SW480 (cell line): ENCODE measurements at regions not wholly inside any gene's neighbourhood (a gene's known extent, or its start where the extent isn't known, plus 50 kb on each side); places are given as distances from the start of the nearest gene placed in this dataset.
A peak's percentile ranks its signal among the peaks of the same experiment; 100 is the strongest.

Source experiments
- DNase-seq: peaks from one replicate; pipeline ENCODE4 v3.0.0-alpha.2; 2016; ENCODE audit warnings: low spot score

DNA sequence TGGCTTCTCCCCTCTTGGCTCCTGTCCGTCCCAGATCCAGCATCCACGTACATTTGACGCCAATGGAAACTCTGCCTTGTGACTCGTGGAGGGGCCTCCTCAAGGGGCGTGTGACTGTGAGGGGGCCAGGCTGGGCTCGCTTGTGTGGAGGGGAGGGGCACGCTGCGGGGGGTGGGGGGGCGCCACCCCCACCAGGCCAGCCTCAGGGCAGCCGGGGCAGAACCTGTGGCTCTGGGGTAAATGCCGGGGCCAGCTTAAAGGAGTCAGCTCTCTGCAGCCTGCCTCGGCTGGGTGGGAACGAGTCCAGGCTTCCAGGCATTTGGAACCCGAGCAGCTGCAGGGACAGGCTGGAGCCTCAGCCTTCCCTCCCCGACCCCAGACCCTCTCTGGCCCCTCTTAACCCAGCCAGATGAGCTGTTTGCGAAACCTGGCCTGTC is 94.1 kb downstream of the SIK1 start:
- DNase-seq = no peak

DNA sequence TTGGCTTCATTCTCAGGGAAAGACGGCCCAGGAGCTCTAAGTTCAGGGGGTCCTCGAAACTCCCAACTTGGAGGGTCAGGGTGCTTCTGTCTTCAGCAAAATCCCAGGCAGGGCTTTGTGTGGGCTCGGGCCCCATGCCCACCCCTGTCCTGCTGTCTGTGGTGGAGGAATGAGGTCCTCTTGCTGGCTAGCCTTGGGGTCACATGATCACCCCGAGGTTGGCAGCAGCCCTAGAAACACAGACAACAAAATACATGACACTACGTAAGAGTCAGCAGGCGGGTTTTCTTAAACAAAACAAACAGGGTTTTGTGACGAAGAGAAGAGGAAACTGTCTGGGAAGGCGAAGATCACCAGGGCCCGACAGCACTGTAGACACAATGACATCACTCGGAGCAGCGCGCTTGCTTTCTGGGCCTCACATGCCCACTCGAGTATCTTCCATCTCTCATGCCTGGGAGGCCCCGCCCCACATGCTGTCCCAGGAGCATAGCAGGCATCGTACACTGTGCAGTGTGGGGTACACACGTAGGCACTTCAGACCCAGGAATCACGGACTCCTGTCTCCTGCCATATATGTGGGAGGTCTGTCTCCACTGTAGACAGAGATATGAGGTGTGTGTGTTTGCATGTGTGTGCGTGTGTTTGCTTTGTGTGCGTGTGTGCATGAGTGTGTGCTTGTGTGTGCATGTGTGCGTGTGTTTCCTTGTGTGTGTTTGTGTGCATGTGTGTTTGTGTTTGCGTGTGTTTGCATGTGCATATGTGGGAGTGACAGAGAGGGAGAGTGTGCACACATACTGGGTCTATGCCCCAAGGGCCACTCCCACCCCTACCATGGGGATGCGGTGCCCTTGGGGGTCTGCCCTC is 94.7 kb downstream of the SIK1 start:
- DNase-seq = no peak

DNA sequence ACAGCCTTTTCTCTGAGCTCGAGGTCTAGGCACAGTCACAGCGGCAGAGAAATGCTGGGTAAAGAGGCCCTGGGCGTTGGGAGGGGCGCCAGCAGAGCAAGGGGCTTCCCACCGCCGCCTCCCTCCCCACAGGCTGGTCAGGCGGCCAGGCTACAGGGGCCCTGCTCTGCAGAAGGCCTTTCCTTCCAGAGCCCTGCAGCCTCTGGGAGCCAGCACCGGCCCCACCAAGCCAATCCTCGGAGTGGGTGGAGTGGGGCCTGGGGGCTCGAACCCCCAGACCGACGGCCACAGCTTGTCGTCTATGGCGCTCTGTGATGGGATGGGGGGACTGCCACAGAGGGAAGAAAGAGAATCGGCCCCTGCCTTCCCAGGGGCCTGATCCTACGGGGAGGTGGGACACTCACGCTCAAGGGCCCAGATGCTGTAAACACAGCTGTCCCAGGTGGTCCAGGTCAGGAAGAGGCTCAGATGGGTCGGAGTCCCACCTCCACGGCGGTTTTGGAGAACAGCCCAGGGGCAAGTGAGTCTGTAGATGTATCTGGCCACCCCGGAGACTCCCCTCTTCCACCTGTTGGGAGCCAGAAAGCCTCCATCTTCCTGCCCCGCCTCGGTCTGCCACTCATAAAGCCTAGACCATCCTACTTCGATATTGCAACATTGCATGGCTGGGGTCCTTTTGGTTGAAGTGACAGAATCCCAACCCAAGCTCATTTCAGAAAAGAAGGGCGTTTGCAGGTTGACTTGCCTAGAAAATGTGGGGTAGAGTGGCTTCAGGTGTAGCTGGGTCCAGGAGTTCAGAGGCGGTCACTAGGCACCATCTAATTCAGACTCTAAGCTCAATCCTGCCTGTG is 95.6 kb downstream of the SIK1 start:
- DNase-seq = no peak

DNA sequence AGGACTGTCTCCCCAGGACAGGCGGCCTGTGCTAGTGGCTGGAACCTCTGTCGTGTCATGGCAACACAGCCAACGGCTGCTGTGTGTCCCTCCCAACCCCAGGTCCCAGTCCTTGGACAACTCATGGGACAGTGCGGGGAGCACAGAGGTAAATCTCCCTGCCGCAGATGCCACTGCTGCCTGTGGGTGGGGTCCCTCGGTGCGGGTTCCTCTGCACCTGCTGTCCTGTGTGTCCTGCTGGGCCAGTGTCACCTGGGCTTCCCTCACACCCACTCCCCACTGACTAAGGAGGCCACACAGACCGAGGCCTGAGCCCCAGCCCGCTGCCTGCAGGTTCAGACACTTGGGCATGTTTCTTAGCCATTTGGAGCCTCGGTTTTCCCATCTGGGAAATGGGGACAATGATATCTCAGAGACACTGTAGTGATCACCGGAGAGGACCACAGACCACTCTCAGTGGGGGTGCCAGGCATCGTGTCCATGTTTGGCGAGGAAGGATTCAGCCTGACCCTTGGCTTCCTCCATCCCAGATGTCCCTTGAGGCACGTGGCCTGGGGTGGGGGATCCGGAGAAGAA is 96.5 kb downstream of the SIK1 start:
- no peak for DNase-seq

DNA sequence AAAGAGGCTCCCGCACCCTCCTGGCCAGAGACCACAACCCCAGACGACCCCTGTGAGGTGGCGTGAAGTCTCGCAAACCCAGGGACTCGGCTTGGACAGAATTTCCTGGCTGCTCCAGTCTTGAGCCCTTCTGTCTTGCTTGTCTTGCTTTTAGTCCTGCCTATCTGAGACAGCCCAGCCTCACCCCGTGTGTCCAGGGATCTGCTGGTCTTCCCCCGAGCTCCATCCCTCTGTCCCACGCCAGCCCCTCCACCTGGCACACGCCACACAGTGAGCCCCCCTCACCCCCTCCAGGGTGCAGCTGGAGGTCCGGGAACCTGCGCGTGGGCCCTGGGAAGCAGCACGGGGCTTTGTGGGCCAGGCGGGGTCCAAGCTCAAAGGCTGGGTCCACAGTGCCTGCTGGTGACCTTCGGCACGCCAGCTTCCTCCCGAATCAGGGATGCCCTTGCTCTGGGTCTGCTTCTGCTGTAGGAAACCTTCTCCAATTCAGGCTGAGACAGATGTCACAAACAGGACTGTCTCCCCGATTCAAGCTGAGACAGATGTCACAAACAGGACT is 97.1 kb downstream of the SIK1 start:
- no peak for DNase-seq

DNA sequence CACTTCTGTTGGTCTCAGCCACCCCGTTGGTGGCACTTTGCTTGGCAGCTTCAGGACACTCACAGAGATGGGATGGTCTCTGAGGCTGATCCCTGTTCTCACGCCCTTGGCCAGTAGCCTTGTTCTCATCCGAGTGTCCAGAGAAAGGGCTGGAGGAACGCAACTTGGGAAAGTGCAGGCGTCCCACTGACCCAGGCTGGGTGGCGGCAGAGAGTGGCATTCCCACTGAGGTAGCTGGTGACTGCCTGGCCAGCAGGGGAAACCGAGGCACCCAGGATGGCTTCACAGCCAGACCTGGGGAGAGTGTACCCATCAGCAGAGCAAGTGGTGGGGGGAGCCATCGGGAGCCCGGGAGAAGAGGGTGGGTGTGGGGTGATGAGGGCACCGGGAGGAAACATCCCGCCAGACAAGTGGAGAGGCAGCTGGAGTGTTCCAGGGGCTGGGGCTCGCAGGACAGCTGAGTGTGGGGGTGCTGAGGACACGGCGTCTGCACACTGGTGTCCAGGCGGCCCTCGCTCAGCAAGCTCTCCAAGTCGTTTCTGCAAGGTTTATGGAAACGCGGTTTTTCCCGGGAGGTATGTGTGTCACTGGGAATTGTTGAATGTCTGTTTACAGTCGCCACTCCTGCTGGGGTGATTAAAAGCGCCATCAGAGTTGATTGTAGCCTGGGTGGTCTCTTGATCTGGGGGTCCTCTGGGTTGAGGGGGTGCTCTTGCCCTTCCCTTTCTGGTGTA is 97.8 kb downstream of the SIK1 start:
- no peak for DNase-seq

DNA sequence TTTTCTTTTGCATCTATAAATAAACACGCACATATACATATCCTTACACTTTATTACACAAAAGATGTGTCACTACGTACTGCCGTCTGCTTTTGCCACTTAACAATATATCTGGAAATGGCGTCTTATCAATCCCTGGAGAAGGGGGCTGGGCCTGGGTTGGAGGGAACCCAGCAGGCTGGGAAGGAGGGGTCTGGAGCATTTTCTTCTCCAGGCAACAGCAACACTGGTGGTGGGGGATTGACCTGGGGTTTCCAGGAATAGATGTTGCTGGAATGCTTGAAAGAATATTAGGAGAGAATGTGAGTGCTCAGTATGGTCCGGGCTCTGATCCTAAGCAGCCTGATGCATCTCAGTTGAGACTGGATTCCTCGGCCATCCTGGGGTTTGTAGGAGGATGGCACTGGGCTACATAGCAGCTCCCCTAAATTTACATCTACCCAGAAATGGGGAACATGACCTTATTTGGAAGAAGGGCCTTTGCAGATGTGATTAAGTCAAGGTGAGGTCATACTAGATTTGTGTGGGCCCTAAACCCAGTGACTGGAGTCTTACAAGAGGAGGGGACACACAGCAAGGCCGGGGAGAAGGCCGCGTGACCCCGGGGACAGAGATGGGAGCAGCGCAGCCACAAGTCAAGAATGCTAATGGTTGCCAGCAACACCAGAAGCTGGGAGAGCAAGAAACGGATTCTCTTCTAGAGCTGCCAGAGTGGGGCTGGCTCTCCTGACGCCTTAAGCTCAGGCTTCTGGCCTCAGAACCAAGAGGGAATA is 98.6 kb downstream of the SIK1 start:
- no peak for DNase-seq

DNA sequence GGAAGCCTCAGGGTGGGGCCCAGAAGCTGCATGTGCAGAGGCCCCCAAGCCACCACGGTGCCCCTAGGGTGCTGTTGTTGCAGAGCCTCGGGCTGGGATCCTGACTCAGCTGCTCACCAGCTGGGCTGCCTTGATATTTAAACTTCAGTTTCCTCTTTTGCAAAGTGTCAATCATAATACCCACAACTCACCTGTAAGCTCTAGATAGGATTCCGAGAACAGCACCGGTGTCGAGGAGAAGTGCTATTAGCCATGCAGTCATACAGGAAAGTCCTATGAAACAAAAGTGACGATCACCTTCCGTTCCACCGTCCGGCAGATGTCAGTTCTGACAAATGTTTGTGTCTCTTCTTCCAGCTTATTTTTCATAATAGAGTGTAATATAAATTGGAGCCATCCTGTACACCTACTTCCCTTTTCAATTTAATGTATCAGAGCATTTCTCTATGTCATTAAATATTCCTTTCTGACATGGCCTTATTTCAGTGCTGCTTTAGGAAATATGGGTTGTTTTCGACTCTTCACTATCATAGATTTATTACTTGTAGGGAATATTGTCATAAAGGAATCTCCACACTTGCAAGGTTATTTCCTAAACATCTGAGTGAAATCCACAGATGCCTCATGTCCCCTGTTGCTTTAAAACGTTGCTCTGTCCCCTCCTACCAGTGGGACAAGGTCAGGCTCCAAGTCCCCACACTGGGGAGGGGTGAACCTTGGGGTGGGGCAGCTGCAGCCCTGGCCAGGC is 100.8 kb downstream of the SIK1 start:
- no peak for DNase-seq

DNA sequence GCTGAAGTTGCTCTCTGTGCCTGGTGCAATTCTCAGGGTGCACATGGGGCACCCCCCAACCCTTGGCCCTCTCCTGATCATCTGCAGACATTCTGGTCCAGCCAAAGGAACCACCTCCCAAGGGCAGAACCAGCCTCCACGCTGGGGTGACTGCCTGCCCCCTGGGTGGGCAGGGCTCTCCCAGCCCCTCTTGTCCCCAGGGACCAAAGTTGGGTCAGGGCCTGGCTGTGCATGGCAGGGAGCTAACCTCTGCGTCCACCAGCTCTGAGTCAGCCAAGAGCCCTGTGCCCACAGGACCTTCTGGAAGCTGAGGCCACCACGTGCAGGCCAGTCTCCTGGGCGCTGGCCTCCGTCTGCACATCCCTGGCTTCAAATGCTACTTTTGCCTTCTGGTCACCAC is 101.9 kb downstream of the SIK1 start:
- DNase-seq = no peak

DNA sequence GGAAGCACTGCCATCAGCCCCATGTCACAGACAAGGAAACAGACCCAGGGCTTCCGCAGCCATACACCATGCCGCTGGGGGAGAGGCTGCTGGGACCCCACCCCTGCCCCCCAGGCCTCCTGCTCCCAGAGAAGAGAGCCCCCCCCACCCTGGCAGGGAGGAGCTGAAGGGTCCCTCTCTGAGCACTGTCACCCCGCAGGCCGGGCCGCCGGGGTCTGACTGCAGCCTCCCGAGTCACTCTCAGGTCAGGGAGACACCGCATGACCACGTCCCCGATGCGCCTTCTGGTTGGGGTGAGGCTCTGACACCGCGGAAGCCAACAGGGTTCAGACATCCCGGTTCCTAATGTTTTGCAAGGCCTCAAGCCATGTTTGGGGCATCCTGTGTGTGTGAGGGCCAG is 102.3 kb downstream of the SIK1 start:
- no peak for DNase-seq

DNA sequence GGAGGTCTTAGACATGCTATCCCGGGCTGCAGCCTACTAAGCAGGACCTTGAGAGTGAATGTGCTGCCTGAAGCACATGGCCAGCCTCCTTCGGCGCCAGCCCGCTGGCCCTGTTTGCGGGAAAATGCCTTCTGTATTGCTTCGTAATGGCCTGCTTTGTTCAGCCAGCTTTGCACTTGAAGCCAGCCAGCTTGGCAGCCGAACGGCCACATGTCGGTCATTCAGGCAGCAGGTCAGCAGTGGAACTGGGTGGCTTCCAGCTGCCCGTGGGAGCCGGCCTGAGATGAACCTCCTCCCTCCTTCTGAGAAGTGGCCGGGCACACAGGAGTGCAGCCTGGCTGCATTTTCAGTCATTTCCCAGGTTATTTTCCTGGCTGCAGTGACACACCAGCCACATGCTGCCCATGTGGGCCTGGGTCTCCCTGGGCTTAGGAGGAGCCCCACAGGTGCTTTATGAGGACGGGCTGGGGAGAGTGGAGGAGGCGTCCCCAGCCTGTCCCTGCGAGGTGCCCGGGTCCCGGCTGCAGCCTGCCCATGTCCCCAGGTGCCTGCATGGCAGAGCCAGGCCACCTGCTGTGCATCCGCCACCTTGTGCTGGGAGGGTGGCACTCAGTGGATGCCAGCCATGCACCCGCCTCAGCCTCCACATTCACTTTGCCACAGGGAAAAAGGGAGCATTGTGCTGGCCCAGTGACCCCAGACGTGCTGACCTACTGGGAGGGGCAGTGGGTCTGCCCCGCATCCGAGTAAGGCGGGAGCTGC is 103.5 kb downstream of the SIK1 start:
- DNase-seq = no peak

DNA sequence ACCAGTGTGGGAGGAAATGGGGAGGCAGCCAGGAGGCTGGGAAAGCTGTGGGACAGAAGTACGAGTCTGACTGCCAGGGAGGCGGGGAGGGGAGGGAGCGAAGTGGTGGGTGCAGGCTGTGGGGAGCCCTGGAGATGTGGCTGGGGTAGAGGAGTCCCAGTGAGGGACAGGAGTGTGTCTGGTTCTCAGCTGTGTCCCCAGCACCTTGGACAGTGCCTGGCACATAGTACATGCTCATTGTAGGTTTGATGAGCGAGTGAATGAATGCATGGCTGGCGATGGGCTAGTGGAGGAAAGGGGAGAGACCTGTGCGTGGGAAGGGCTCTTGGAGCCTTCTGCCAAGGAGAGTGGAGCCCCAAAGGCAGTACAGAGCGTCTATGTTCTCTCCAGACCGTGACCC is 104.1 kb downstream of the SIK1 start:
- DNase-seq = no peak

DNA sequence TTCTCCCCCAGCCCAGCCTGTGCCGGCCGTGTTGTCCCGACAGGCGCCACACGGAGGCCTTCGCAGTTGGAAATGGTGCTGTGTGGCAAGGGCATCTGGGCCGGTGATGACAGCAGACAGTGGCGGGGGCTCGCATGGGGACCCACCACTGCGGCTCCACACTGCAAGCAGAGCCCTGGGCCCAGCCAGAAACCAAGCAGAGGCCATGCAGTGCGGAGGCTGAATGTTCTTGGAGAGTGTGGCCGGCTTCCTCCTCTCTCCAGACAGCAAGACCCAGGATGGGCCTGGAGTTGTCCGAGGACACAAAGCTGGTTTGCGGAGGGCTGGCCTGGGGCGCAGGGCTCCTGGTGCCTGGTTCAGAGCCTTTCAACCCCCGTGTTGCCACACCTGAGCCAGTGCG is 104.6 kb downstream of the SIK1 start:
- DNase-seq = no peak

DNA sequence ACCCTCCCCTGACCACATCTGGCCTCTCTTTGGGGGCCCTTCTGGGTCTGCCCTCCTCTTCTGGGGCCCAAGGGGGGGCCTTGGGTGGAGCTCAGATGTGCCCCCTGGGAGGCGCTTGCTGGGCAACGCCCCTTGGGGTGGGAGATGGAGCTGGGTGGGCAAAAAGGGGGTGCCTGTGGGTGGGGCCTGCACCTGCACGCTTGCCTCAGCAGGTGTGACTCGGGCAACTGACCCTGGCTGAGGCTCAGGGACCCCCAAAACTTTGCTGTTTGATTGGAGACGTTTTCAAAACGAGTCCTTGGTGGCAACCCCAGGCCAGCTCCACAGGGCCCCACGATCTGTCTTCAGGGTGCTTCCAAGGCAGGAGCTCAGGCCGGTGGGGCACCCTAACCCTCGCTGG is 105.3 kb downstream of the SIK1 start:
- DNase-seq = no peak

DNA sequence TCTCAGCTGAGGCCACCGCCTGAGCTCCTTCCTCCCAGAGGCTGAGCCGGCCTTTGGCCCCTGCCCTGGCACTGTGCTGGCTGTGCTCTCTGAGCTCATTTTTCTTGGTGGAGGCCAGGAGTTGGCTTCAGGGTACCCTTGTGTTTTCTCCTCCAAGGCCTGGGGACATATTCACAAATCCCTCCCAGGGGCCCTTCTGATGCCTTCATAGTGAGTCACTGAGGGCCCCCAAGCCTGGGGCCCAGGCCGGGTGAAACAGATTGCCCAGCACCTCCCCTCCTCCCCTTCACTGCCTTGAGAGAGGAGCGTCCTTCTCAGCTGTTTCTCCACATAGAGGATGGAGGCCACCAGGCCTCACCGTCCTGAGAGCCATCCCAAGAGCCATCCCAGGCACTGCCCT is 105.8 kb downstream of the SIK1 start:
- DNase-seq = no peak

DNA sequence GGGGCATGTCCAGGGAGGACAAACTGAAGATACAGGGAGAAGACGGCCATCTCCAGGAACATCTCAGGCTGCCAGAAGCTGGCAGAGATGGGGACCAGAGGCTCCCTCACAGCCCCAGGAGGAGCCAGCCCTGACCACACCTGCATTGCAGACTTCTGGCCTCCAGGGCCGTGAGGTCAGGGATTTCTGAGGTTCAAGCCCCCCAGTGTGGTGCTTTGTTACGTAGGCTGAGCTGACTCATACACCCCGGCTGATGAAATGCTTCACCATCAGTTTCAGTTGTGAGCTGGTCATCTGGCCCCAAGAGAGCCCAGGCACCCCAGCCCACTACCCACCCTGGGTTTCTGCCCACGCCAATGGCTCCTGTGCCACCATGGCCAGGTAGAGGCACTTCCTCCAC is 106.4 kb downstream of the SIK1 start:
- DNase-seq = no peak

DNA sequence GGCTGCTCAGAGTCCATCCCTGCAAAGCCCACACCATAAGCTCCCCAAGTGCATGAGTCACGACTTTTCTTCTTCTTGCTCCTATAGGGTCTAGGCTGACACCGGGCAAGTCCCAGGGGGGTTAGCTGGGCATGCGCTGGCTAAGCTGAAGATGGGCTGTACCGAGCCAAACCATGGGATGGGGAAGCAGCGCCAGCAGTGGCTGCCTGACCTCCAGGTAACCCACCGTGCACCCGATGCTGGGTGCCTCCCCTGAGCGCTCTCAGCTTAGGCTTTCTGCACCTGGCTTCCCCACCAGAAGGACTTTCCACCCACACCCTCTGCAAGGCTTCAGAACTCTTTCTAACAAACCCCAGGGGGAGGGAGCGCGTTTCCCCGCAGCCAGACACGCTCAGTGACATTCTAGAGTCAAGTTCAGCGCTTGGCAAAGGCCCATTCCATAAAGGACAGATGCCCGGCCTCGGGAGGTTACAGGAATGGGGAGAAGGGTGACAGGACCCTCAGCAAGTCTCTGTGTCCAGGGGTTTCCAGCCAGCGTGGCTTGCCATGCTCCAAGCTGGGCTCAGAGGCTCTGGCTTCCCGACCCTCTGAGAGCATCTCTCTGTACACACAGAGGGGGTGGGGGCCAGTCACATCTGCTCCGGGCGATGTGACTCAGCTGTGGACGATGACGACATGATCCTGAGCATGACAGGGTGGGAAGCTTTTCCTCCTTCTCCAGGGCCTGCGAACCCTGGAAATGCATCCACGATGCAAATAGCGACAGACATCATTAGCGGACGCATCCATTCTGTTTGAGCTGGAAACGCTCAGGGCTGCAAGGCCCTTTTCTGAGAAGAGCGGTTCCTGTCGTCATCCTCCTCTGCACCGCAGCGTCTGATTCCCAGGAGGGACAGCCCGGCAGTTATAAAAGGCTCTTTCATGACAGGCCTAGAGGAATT is 107.8 kb downstream of the SIK1 start:
- DNase-seq = peak; percentile 64

DNA sequence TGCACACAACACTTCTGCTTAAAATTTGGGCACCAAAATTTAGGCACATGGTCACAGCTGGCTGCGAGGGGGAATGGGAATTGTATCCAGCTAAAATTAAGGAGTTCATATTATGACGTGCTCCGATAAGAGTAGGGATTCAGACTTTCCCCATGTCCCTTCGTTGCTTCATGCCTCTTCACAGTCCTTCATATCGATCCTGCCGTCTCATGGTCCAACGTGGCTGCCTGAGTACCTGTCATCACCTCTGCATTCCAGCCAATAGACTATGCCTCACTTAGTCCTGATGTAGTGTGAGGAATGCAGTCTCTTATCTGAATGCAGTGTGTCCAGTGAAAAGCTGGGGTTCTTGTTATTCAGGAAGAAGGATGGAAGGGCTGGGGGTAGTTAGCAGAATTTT is 108.6 kb downstream of the SIK1 start:
- no peak for DNase-seq

DNA sequence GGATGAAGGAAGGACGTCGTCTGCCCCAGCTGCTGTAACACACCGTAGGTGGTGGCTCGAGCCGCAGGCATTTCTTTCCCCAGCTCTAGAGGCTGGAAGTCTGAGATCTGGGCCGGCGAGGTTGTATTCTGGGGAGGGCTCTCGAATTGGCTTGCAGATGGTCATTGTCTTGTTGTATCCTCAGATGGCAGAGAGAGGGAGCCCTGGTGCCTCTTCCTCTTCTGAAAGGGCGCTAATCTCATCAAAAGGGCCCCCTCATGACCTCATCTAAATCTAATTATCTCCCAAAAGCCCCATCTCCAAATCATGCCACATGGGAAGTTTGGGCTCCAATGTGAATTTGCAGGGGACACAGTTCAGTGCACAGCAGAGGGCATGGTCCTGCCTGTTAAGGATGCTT is 109.0 kb downstream of the SIK1 start:
- DNase-seq = no peak
